SK-N-SH (cell line): ENCODE measurements at regions not wholly inside any gene's neighbourhood (a gene's known extent, or its start where the extent isn't known, plus 50 kb on each side); places are given as distances from the start of the nearest gene placed in this dataset.

Source experiments
- CTCF ChIA-PET: fragments of 300-600, 350-600 bp; formaldehyde crosslinking; extraction: SDS; loops from one replicate; lab custom pipeline; 2021; lab: Yijun Ruan, JAX
- POLR2A ChIA-PET: fragments of 350-600 bp; sonication (Branson Sonifier 250); formaldehyde crosslinking; extraction: SDS; loops from one replicate; lab custom pipeline; 2020; ENCODE audit warnings: antibody characterized with exemption, inconsistent platforms; lab: Yijun Ruan, JAX
- DNase-seq: peaks from one replicate; pipeline ENCODE4 v3.0.0; 2012
- H2AFZ ChIP-seq: fragments of 200-600 bp; sonication (generic); 2 replicates; pipeline ENCODE4 v1.8.1; 2016; ENCODE audit warnings: antibody characterized with exemption, mild to moderate bottlenecking, low read depth
- H3F3A ChIP-seq: fragments of 200-600 bp; sonication (generic); replicated peaks from 2 replicates; pipeline ENCODE3; 2016; ENCODE audit warnings: antibody characterized with exemption, mild to moderate bottlenecking; ENCODE audit not compliant: insufficient read depth
- H3K27ac ChIP-seq, 2 experiments: fragments of 200-500 bp in 1 of 2; fragments of 200-600 bp in 1 of 2; sonication (Bioruptor generic) in 1 of 2; sonication (generic), shearing (Covaris generic) in 1 of 2; 2 replicates each; pipeline versions ENCODE4 v1.5.1 to v1.6.1; 2014 to 2016; ENCODE audit warnings: low read depth in 2 of 2, inconsistent platforms in 1 of 2, low read length in 1 of 2, mild to moderate bottlenecking in 1 of 2, mixed read lengths in 1 of 2
- H3K27me3 ChIP-seq: fragments of 200-600 bp; sonication (generic), shearing (Covaris generic); 2 replicates; pipeline ENCODE4 v1.6.1; 2016; ENCODE audit warnings: mixed run types; ENCODE audit not compliant: insufficient read depth
- H3K36me3 ChIP-seq, 2 experiments: fragments of 200-500 bp in 1 of 2; fragments of 200-600 bp in 1 of 2; sonication (Bioruptor generic) in 1 of 2; sonication (generic) in 1 of 2; replicated peaks in 1 of 2; 2 replicates each; pipeline versions ENCODE3 to v1.5.1; 2014 to 2016; ENCODE audit warnings: low read length in 1 of 2, mild to moderate bottlenecking in 1 of 2; ENCODE audit not compliant: insufficient read depth in 2 of 2, control insufficient read depth in 1 of 2
- H3K4me1 ChIP-seq, 2 experiments: fragments of 200-500 bp in 1 of 2; fragments of 200-600 bp in 1 of 2; sonication (Bioruptor generic) in 1 of 2; sonication (generic), shearing (Covaris generic) in 1 of 2; 2 replicates each; pipeline versions ENCODE4 v1.5.1 to v1.6.1; 2014 to 2016; ENCODE audit warnings: low read depth in 1 of 2, low read length in 1 of 2, mixed run types in 1 of 2; ENCODE audit not compliant: insufficient read depth in 2 of 2, control insufficient read depth in 1 of 2
- H3K4me2 ChIP-seq: fragments of 200-600 bp; sonication (generic), shearing (Covaris generic); 2 replicates; pipeline ENCODE4 v1.6.1; 2017; ENCODE audit warnings: mixed run types
- H3K4me3 ChIP-seq, 2 experiments: fragments of 200-500 bp in 1 of 2; fragments of 200-600 bp in 1 of 2; sonication (Bioruptor generic) in 1 of 2; sonication (generic), shearing (Covaris generic) in 1 of 2; 2 replicates each; pipeline versions ENCODE4 v1.5.1 to v1.8.1; 2014 to 2016; ENCODE audit warnings: low read depth in 2 of 2, inconsistent platforms in 1 of 2, low read length in 1 of 2, mild to moderate bottlenecking in 1 of 2, mixed read lengths in 1 of 2, moderate library complexity in 1 of 2
- H3K79me2 ChIP-seq: fragments of 200-600 bp; sonication (generic); 2 replicates; pipeline ENCODE4 v1.8.1; 2017; ENCODE audit warnings: mild to moderate bottlenecking; ENCODE audit not compliant: insufficient read depth
- H3K9ac ChIP-seq: fragments of 200-600 bp; sonication (generic); 2 replicates; pipeline ENCODE4 v1.6.1; 2017; ENCODE audit warnings: mixed run types
- H3K9me2 ChIP-seq: fragments of 200-600 bp; sonication (generic); 2 replicates; pipeline ENCODE4 v1.6.1; 2017; ENCODE audit warnings: mixed run types
- H3K9me3 ChIP-seq: fragments of 200-600 bp; sonication (generic); 2 replicates; pipeline ENCODE4 v1.6.1; 2017; ENCODE audit warnings: mixed run types, mild to moderate bottlenecking, moderate library complexity
- H4K20me1 ChIP-seq: fragments of 200-600 bp; sonication (generic); 2 replicates; pipeline ENCODE4 v1.6.1; 2017; ENCODE audit warnings: mild to moderate bottlenecking, mixed run types; ENCODE audit not compliant: insufficient read depth
- CHD2 ChIP-seq: fragments of 150-350 bp; IDR thresholded peaks from 2 replicates; pipeline ENCODE4 v1.6.1; 2018; ENCODE audit warnings: low read length; ENCODE audit not compliant: partially characterized antibody
- ELF1 ChIP-seq: IDR thresholded peaks from 2 replicates; pipeline ENCODE4 v1.4.0; 2012
- EP300 ChIP-seq, 2 experiments: IDR thresholded peaks; 2 replicates each; pipeline versions ENCODE4 v1.4.0 to v1.6.1; 2012; ENCODE audit warnings: borderline replicate concordance in 1 of 2, low read depth in 1 of 2, low read length in 1 of 2
- FOSL2 ChIP-seq: IDR thresholded peaks from 2 replicates; pipeline ENCODE4 v1.4.0; 2012; ENCODE audit warnings: low read depth, mild to moderate bottlenecking, moderate library complexity, borderline replicate concordance
- FOXJ3 ChIP-seq: sonication (generic); formaldehyde crosslinking; IDR thresholded peaks from 2 replicates; pipeline ENCODE4 v1.5.1; 2020; ENCODE audit warnings: mild to moderate bottlenecking, missing genetic modification reagents
- FOXM1 ChIP-seq: IDR thresholded peaks from 2 replicates; pipeline ENCODE4 v1.4.0; 2012; ENCODE audit warnings: low read depth, mild to moderate bottlenecking
- GABPA ChIP-seq: IDR thresholded peaks from 2 replicates; pipeline ENCODE4 v1.4.0; 2012; ENCODE audit warnings: low read depth, mild to moderate bottlenecking
- IRF3 ChIP-seq: fragments of 150-350 bp; IDR thresholded peaks from 2 replicates; pipeline ENCODE4 v1.6.1; 2016; ENCODE audit warnings: mild to moderate bottlenecking, low read depth, low read length
- JUND ChIP-seq: IDR thresholded peaks from 2 replicates; pipeline ENCODE4 v1.4.0; 2012
- MAX ChIP-seq: IDR thresholded peaks from 2 replicates; pipeline ENCODE4 v1.4.0; 2012; ENCODE audit warnings: low read depth
- MXI1 ChIP-seq: IDR thresholded peaks from 2 replicates; pipeline ENCODE4 v1.6.1; 2012; ENCODE audit warnings: mild to moderate bottlenecking, low read depth, low read length, improper control_type of control experiment
- PBX3 ChIP-seq: IDR thresholded peaks from 2 replicates; pipeline ENCODE4; 2012
- POLR2AphosphoS5 ChIP-seq: IDR thresholded peaks from 2 replicates; pipeline ENCODE4 v1.6.1; 2012; ENCODE audit warnings: low read depth, low read length
- RAD21 ChIP-seq: IDR thresholded peaks from 2 replicates; pipeline ENCODE4 v1.6.1; 2012; ENCODE audit warnings: mild to moderate bottlenecking, low read length
- RCOR1 ChIP-seq: fragments of 150-350 bp; IDR thresholded peaks from 2 replicates; pipeline ENCODE4 v1.6.1; 2017; ENCODE audit warnings: antibody characterized with exemption, low read length
- REST ChIP-seq: IDR thresholded peaks from 2 replicates; pipeline ENCODE4 v1.6.1; 2012; ENCODE audit warnings: mild to moderate bottlenecking, low read depth, low read length, moderate library complexity
- RFX5 ChIP-seq: IDR thresholded peaks from 2 replicates; pipeline ENCODE4 v1.6.1; 2012; ENCODE audit warnings: mild to moderate bottlenecking, improper control_type of control experiment, low read length
- RXRA ChIP-seq: IDR thresholded peaks from 2 replicates; pipeline ENCODE4 v1.4.0; 2012; ENCODE audit warnings: low read depth, mild to moderate bottlenecking, borderline replicate concordance
- USF1 ChIP-seq: IDR thresholded peaks from 2 replicates; pipeline ENCODE4 v1.4.0; 2012; ENCODE audit warnings: low read depth, borderline replicate concordance
- YY1 ChIP-seq: IDR thresholded peaks from 2 replicates; pipeline ENCODE4 v1.4.0; 2012; ENCODE audit warnings: low read depth, mild to moderate bottlenecking
- ZBTB33 ChIP-seq: IDR thresholded peaks from 2 replicates; pipeline ENCODE4 v1.4.0; 2012; ENCODE audit warnings: low read depth, borderline replicate concordance
- WGBS: methylation state at CpG from one replicate; pipeline ENCODE4 v1.1.6; 2017; ENCODE audit warnings: low lambda C conversion rate; 5-methylcytosine and 5-hydroxymethylcytosine counted together

- H4K20me1 ChIP-seq: no peaks in the 10 kb centered on the region
- H3K9me3 ChIP-seq: no peaks in the 10 kb centered on the region
- POLR2A ChIA-PET: no interaction called here
- 36% methylated on average over 7 of the region's 7 CpGs for WGBS
- H3K27ac ChIP-seq: no peak overlapping the region
- peaks cover 0 to 5% of the 10 kb centered on the region in 2 experiments; a peak in 1 of 4 replicates for H3K4me1 ChIP-seq
- H3F3A ChIP-seq: no peaks in the 10 kb centered on the region
- no peak for TF ChIP-seq EP300 (IDR thresholded peaks at IDR 0.05; ENCODE audit: borderline replicate concordance in 1 of 2, low read depth in 1 of 2, low read length in 1 of 2)
- TF ChIP-seq ELF1: no peak
- TF ChIP-seq IRF3: no peak
- TF ChIP-seq USF1: no peak
- no peak for TF ChIP-seq FOSL2
- TF ChIP-seq YY1: no peak
- no peak for TF ChIP-seq FOXJ3
- TF ChIP-seq RCOR1: no peak
- no peak for TF ChIP-seq MAX
- TF ChIP-seq MXI1: no peak
- TF ChIP-seq PBX3: no peak
- TF ChIP-seq RFX5: no peak
- no peak for TF ChIP-seq RAD21
- no peak for TF ChIP-seq POLR2AphosphoS5
- TF ChIP-seq, all 33 proteins: peak for 0
- Histone ChIP-seq H2AFZ (no peak overlapping the region), H3K9ac (no peak overlapping the region), H3K9me2 (no peaks in the 10 kb centered on the region), H3K27me3 (no peaks in the 10 kb centered on the region), H3K4me3 (no peak overlapping the region), H3K79me2 (no peaks in the 10 kb centered on the region), H3K4me2 (no peak overlapping the region), H3K36me3 (no peaks in the 10 kb centered on the region)
- no peak for DNase-seq
- CTCF ChIA-PET: no interaction called here
Observed at GRCh38 chr2:22942441-22942840, 442.5 kb upstream of the KLHL29 start.

GRCh38 chr2:22944143-22944542 lies 440.8 kb upstream of the KLHL29 start:
- H3K9me3 ChIP-seq: no peaks in the 10 kb centered on the region; the same call in 1 of the 2 replicates
- 31% methylated on average over 7 of the region's 7 CpGs for WGBS
- no peak overlapping the region for H3K4me3 ChIP-seq
- H4K20me1 ChIP-seq: no peaks in the 10 kb centered on the region
- no peak overlapping the region for H2AFZ ChIP-seq
- ChIA-PET CTCF (interaction anchor here (1.4 kb wide), 1 partner anchor 13 kb away, joined by 3 read pairs; no protein-coding TSS in a partner anchor), POLR2A (no interaction called here)
- no peaks in the 10 kb centered on the region for H3F3A ChIP-seq
- H3K9ac ChIP-seq: no peak overlapping the region
- H3K4me2 ChIP-seq: no peak overlapping the region
- no peaks in the 10 kb centered on the region for H3K79me2 ChIP-seq
- no peaks in the 10 kb centered on the region for H3K9me2 ChIP-seq
- peaks cover 0 to 5% of the 10 kb centered on the region in 2 experiments; a peak in 1 of 4 replicates for H3K4me1 ChIP-seq
- no peak overlapping the region for H3K27ac ChIP-seq
- H3K36me3 ChIP-seq: no peaks in the 10 kb centered on the region
- H3K27me3 ChIP-seq: no peaks in the 10 kb centered on the region
- DNase-seq: peak; percentile 28
- TF ChIP-seq FOXM1: no peak
- no peak for TF ChIP-seq GABPA
- TF ChIP-seq REST: no peak
- no peak for TF ChIP-seq MXI1
- TF ChIP-seq JUND: no peak
- no peak for TF ChIP-seq RCOR1
- no peak for TF ChIP-seq ZBTB33
- no peak for TF ChIP-seq YY1
- TF ChIP-seq EP300 (IDR thresholded peaks at IDR 0.05; ENCODE audit: borderline replicate concordance in 1 of 2, low read depth in 1 of 2, low read length in 1 of 2): no peak
- no peak for TF ChIP-seq RXRA
- TF ChIP-seq CHD2: no peak
